HG03378 (cell line): ENCODE measurements at regions not wholly inside any gene's neighbourhood (a gene's known extent, or its start where the extent isn't known, plus 50 kb on each side); places are given as distances from the start of the nearest gene placed in this dataset.
"Not testable (repeated sequence)": the region's sequence is repeated elsewhere in the genome, so short reads cannot be mapped to it uniquely, and the experiment has no call there.

ENCODE experiments used
- ATAC-seq: cut with Tn5 transposase; IDR thresholded peaks from one replicate; pipeline ENCODE4 v1.9.1; 2021; ENCODE audit warnings: mild to moderate bottlenecking, moderate library complexity; ENCODE audit not compliant: unreplicated experiment

- not testable (repeated sequence) for ATAC-seq
These were observed 193.8 kb downstream of the POTEG start for GRCh38 chr14:19240387-19240786.

DNA sequence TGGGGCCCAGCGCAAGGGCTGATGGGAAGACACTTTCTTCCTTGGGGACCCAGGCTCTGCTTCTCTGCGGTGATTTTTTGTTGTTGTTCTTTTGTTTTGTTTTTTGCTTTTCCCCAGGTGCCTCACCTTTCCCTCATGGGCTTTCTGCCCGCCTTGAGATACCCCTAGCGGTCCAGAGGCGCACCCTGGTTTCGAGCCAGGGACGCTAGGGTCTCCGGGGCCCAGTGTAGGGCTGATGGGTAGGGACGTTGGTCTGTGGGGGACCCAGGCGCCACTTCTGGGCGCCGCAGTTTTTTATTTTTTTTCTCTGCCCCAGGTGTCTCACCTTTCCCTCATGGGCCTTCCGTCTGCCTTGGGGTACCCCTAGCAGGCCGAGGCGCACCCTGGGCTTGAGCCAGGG, 192.7 kb downstream of the POTEG start:
- ATAC-seq, result not testable (repeated sequence)

DNA sequence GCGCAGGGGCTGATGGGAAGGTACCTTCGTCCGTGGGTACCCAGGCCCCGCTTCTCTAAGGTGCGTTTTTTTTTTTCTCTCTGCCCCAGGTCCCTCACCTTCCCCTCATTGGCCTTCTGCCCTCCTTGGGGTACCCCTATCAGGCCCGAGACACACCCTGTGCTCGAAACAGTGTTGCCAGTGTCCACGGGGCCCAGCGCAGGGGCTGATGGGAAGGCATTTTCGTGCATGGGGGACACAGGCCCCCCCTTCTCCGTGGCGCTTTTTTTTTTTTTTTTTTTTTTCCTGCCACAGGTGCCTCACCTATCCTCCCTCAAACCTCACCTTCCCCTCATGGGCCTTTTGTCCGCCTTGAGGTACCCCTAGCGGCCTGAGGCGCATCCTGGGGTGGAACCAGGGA, 191.6 kb downstream of the POTEG start:
- not testable (repeated sequence) for ATAC-seq

DNA sequence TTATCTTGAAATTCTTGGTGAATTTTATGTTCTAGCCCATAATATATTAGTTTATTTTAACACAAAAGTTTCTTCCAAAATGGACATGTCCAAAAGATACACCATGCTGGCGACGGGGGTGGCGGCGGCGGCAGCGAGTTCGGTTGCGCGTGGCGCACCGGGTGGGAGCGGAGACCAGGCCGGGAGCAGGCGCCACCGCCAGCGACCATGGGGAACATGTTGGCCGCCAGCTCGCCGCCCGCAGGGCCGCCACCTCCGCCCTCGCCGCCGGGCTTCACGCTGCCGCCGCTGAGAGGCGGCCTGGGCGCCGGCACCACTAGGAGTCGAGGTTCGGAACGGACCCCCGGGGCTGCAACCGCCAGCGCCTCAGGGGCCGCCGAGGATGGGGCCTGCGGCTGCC, 167.2 kb downstream of the POTEG start:
- not testable (repeated sequence) for ATAC-seq

DNA sequence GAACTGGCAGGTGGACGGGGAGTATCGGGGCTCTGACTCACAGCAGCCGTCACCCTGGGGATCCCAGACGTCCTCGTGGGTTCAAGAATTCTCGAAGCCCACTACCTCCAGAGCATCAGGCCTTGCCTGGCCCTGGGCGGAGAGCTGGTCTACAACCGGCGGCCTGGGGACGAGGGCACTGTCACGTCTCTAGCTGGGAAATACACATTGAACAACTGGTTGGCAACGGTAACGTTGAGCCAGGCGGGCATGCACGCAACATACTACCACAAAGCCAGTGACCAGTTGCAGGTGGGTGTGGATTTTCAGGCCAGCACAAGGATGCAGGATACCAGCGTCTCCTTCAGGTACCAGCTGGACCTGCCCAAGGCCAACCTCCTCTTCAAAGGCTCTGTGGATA, 166.5 kb downstream of the POTEG start:
- ATAC-seq, result not testable (repeated sequence)

GRCh38 chr14:19268047-19268627, 166.0 kb downstream of the POTEG start:
- ATAC-seq, result not testable (repeated sequence)

- ATAC-seq, result not testable (repeated sequence)
These were observed 161.9 kb downstream of the POTEG start for GRCh38 chr14:19272235-19272634.

GRCh38 chr14:19289669-19290068, 144.5 kb downstream of the POTEG start:
- not testable (repeated sequence) for ATAC-seq

GRCh38 chr14:19300243-19300642, 133.9 kb downstream of the POTEG start:
- ATAC-seq, result not testable (repeated sequence)

DNA sequence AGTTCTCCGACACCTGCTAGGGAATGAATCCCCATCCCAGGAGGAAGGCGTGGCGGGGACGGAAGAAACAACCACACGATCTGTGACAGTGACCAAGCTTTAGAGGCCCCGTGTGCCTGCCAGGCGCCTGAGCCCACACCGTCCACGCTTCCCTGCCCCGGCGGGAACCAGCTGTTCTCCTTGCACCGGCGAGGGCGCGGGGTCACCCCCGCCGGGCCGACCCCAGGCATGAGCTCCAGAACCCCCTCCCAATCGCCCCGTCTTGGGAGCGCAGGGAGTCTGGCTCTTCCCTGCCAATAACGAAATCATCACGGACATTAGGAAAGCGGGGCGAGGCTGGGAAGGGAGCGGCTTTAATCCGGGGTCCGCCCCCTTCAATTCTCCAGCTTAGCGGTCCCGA, 133.3 kb downstream of the POTEG start:
- ATAC-seq, result not testable (repeated sequence)

GRCh38 chr14:19303844-19304243, 130.3 kb downstream of the POTEG start:
- not testable (repeated sequence) for ATAC-seq

DNA sequence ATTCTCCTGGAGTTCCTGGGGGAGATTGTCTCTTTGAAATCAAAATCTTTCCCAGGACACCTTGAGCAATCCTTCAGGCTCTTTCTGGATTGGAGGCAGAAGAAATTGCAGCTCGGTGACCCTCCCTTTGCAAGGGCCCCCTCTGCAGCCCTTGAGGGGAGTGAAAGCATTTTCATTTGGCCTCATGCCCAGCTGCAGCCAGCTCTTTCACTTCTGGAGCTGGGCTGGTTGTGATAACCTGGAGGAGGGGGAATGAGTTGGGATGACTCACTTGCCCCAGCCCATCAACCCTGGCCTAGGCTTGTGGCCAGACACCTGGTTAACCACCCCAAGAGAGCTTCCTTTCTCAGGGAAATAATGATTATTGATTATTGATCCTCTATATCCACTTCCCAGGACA, 129.7 kb downstream of the POTEG start:
- ATAC-seq, result not testable (repeated sequence)

GRCh38 chr14:19304918-19305317, 129.2 kb downstream of the POTEG start:
- not testable (repeated sequence) for ATAC-seq

GRCh38 chr14:19305776-19306175, 128.4 kb downstream of the POTEG start:
- not testable (repeated sequence) for ATAC-seq

- not testable (repeated sequence) for ATAC-seq
These were observed 127.7 kb downstream of the POTEG start for GRCh38 chr14:19306405-19306804.

- ATAC-seq, result not testable (repeated sequence)
These were observed 123.1 kb downstream of the POTEG start for GRCh38 chr14:19311023-19311422.

GRCh38 chr14:19330678-19331077, 103.5 kb downstream of the POTEG start:
- not testable (repeated sequence) for ATAC-seq

- ATAC-seq, result not testable (repeated sequence)
These were observed 96.7 kb downstream of the POTEG start for GRCh38 chr14:19337232-19338059.

DNA sequence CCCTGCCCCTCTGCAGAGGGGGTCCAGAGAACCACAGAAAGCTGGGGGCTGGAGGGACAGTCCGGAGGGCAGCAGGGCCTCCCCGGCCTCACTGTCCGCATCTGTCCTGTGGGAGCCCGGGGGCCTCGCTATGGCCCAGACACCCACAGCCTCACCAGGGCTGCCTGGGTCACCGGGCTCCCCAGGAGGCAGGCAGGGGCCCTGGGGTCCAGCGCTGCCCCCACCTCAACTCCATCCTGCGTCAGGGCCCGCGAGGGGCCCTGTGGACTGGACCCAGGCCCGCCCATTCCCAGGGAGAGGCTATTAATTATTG, 96.1 kb downstream of the POTEG start:
- not testable (repeated sequence) for ATAC-seq

GRCh38 chr14:19340976-19341375, 93.2 kb downstream of the POTEG start:
- ATAC-seq, result not testable (repeated sequence)

DNA sequence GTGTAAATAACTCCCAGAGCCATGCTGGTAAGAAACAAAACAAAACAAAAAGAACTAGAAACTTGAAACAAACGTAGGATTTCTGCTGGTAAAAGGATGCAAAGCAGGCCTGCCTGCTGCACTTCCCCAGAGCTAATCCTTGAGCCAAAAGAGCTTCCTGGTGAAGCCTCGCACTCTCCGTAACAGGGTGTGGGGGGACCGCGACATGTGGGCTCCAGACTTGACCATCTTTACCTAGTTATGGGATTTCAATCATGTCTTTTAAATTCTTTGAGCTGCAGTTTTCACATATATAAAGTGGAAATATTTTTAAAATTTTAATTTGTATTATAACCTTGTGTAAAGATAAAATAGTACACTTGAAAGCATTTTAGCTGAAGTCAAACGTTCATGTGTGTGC, 92.5 kb downstream of the POTEG start:
- ATAC-seq, result not testable (repeated sequence)

- ATAC-seq, result not testable (repeated sequence)
These were observed 89.9 kb downstream of the POTEG start for GRCh38 chr14:19344261-19344660.
